Tibial nerve (tissue), 4 donors: ENCODE measurements at regions not wholly inside any gene's neighbourhood (a gene's known extent, or its start where the extent isn't known, plus 50 kb on each side); places are given as distances from the start of the nearest gene placed in this dataset.
"Not testable (repeated sequence)": the region's sequence is repeated elsewhere in the genome, so short reads cannot be mapped to it uniquely, and the experiment has no call there.

Source experiments
- DNase-seq, 2 donors: peaks; one replicate each; pipeline ENCODE4 v3.0.0-alpha.2; 2019; ENCODE audit warnings: low spot score in 2 of 2
- H3K27ac ChIP-seq, 4 donors: fragments of 200-600 bp; sonication (generic) in 3 of 4; one replicate each; pipeline ENCODE4 v1.5.1; 2017 to 2019; ENCODE audit warnings: mild to moderate bottlenecking in 1 of 4
- H3K27me3 ChIP-seq, 2 donors: fragments of 200-600 bp; sonication (generic) in 1 of 2; one replicate each; pipeline versions ENCODE4 v1.5.1 to v1.6.0; 2017 to 2019
- H3K36me3 ChIP-seq, 3 donors: fragments of 200-600 bp; sonication (generic); one replicate each; pipeline ENCODE4 v1.5.1; 2018 to 2019
- H3K4me1 ChIP-seq, 4 donors: fragments of 200-600 bp; sonication (generic) in 3 of 4; one replicate each; pipeline ENCODE4 v1.5.1; 2017 to 2019
- H3K4me3 ChIP-seq, 4 donors: fragments of 200-600 bp; sonication (generic) in 3 of 4; one replicate each; pipeline ENCODE4 v1.5.1; 2017 to 2019; ENCODE audit warnings: mild to moderate bottlenecking in 1 of 4, moderate library complexity in 1 of 4
- H3K9me3 ChIP-seq, 4 donors: fragments of 200-600 bp; sonication (generic) in 3 of 4; one replicate each; pipeline ENCODE4 v1.5.1; 2017 to 2019
- EP300 ChIP-seq, 2 donors: sonication (generic); formaldehyde crosslinking; IDR thresholded peaks; one replicate each; pipeline ENCODE4 v1.6.1; 2017; ENCODE audit warnings: antibody characterized with exemption in 2 of 2, mild to moderate bottlenecking in 1 of 2
- POLR2A ChIP-seq, 2 donors: fragments of 450-650 bp; IDR thresholded peaks; one replicate each; pipeline ENCODE4 v1.6.1; 2017; ENCODE audit warnings: antibody characterized with exemption in 2 of 2, mild to moderate bottlenecking in 2 of 2, moderate library complexity in 2 of 2
- WGBS, 2 donors: methylation state at CpG; one replicate each; pipeline ENCODE4 v1.1.5; 2018; 5-methylcytosine and 5-hydroxymethylcytosine counted together
- TF ChIP-seq, protein P1 (sequence below), 5 experiments: fragments of 200-600 bp in 3 of 5; fragments of 450-650 bp in 2 of 5; sonication (generic) in 3 of 5; IDR thresholded peaks; one replicate each; pipeline ENCODE4 v1.5.1; 2016 to 2019; ENCODE audit warnings: antibody characterized with exemption in 5 of 5, mild to moderate bottlenecking in 3 of 5, moderate library complexity in 2 of 5

DNA sequence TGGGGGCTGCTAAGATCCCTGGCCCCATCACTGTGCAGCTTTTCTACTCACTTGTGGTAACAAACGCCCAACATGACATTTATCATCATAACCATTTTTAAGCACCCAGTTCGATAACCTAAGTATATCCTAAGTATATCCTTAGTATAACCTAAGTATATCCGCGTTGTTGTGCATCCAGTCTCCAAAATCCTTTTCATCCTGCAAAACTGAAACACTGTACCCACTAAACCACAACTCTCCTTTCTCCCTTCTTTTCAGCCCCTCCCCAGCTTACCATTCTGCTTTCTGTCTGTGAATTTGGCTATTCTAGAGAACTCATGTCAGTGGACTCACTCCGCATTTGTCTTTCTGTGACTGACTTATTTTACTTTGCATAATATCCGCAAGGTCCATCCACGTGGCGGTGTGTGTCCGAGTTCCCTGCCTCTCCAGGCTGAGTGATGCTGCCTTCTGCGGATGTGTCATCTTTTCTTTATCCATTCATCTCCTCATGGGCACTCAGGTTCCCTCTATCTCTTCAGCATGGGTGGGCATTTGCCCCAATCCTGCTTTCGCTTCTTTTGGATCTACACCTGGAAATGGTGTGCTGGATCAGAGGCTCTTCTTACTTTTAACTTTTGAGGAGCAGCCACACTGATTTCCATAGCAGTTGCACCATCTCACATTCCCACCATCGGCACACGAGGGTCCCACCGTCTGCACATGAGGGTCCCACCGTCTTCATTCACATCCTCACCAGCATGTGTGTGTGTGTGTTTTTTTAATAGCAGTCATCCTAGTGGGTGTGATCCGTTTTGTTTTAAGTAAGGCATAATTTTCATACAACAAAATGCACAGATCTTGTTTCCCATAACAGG lies 82.4 kb upstream of the CLDN5 start:
- no peak for TF ChIP-seq POLR2A (IDR thresholded peaks at IDR 0.05)
- no peak for TF ChIP-seq EP300 (IDR thresholded peaks at IDR 0.05)
- H3K27ac ChIP-seq = peak overlapping the region in 1 of 4 donors; percentile 31
- H3K9me3 ChIP-seq = no peaks in the 10 kb centered on the region
- H3K27me3 ChIP-seq = peaks cover 0 to 14% of the 10 kb centered on the region in 2 donors
- no peak for DNase-seq
- no peaks in the 10 kb centered on the region for H3K4me1 ChIP-seq
- no peak overlapping the region for H3K4me3 ChIP-seq
- WGBS, 2 donors = 80 to 82% methylated on average over 16 of the region's 16 CpGs
- no peaks in the 10 kb centered on the region for H3K36me3 ChIP-seq

- TF ChIP-seq, protein P1, sequence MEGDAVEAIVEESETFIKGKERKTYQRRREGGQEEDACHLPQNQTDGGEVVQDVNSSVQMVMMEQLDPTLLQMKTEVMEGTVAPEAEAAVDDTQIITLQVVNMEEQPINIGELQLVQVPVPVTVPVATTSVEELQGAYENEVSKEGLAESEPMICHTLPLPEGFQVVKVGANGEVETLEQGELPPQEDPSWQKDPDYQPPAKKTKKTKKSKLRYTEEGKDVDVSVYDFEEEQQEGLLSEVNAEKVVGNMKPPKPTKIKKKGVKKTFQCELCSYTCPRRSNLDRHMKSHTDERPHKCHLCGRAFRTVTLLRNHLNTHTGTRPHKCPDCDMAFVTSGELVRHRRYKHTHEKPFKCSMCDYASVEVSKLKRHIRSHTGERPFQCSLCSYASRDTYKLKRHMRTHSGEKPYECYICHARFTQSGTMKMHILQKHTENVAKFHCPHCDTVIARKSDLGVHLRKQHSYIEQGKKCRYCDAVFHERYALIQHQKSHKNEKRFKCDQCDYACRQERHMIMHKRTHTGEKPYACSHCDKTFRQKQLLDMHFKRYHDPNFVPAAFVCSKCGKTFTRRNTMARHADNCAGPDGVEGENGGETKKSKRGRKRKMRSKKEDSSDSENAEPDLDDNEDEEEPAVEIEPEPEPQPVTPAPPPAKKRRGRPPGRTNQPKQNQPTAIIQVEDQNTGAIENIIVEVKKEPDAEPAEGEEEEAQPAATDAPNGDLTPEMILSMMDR (IDR thresholded peaks at IDR 0.05) = no peak
- peak; percentile 60 to 62 for TF ChIP-seq EP300 (IDR thresholded peaks at IDR 0.05)
- Histone ChIP-seq H3K36me3 (no peaks in the 10 kb centered on the region), H3K27me3 (peaks cover 0 to 14% of the 10 kb centered on the region in 2 donors), H3K4me3 (no peak overlapping the region), H3K9me3 (no peaks in the 10 kb centered on the region), H3K27ac (peak overlapping the region in 1 of 4 donors; percentile 22), H3K4me1 (no peaks in the 10 kb centered on the region)
- 51 to 53% methylated on average over 21 of the region's 25 CpGs for WGBS, 2 donors
- DNase-seq = no peak
Measured at GRCh38 chr22:19607192-19608002, 83.2 kb upstream of the CLDN5 start.

GRCh38 chr22:19608003-19608690 lies 83.9 kb upstream of the CLDN5 start:
- Histone ChIP-seq H3K36me3 (no peaks in the 10 kb centered on the region), H3K9me3 (no peaks in the 10 kb centered on the region), H3K4me3 (no peak overlapping the region), H3K4me1 (no peaks in the 10 kb centered on the region), H3K27me3 (peaks cover 0 to 14% of the 10 kb centered on the region in 2 donors), H3K27ac (peak overlapping the region in 1 of 4 donors; percentile 22)
- DNase-seq = no peak
- TF ChIP-seq, protein P1 (IDR thresholded peaks at IDR 0.05) = no peak
- no peak for TF ChIP-seq POLR2A (IDR thresholded peaks at IDR 0.05)
- TF ChIP-seq EP300 (IDR thresholded peaks at IDR 0.05) = no peak
- WGBS, 2 donors = 72 to 76% methylated on average over 11 of the region's 11 CpGs

GRCh38 chr22:19609753-19610152 lies 85.5 kb upstream of the CLDN5 start:
- not testable (repeated sequence) for H3K27ac ChIP-seq, H3K36me3 ChIP-seq, H3K9me3 ChIP-seq, H3K4me3 ChIP-seq, H3K4me1 ChIP-seq, DNase-seq
- 73 to 79% methylated on average over 8 of the region's 8 CpGs for WGBS, 2 donors
- H3K27me3 ChIP-seq = peaks cover 0 to 14% of the 10 kb centered on the region in 2 donors

DNA sequence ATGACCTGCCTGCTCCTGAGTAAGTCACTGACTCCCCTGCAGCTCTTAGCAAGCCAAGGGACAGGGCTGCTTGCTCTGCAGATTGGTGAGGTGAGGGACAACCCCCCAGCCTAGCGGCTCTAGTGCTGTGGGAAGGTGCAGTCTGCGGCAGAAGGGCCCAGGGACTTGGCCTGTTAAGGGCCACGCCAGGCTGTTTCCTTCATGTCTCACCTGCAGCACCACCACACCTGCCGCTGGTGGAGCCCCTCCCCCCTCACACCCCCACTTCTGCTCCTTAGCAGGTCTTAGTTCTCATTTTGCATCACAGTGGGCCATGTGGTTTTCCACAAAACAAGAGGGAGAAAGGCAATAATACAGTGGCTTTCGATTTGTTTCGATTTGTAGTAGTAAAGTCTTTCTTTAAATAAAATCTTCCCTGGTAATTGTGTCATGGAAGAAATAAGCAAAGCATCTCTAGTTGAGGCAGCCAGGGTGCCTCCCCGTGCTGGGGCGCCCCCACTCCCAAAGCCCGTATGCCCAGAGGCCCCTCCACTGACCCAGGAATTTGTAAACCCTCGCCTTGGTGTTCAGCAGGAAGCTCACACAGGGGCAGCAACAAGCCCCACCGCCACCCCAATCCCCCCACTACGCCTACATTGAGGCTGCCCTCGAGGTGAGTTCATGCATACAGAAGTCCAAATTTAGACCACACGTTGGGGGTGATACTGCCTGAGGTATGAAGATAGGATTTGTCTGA lies 86.5 kb upstream of the CLDN5 start:
- 57 to 58% methylated on average over 14 of the region's 14 CpGs for WGBS, 2 donors
- no peaks in the 10 kb centered on the region for H3K4me1 ChIP-seq
- H3K36me3 ChIP-seq = no peaks in the 10 kb centered on the region
- TF ChIP-seq, protein P1 (IDR thresholded peaks at IDR 0.05) = no peak
- no peak for TF ChIP-seq EP300 (IDR thresholded peaks at IDR 0.05)
- peaks cover 0 to 14% of the 10 kb centered on the region in 2 donors for H3K27me3 ChIP-seq
- H3K27ac ChIP-seq = no peak overlapping the region
- H3K4me3 ChIP-seq = no peak overlapping the region
- no peaks in the 10 kb centered on the region for H3K9me3 ChIP-seq
- DNase-seq = no peak
